ENCODE measurements at regions not wholly inside any gene's neighbourhood (a gene's known extent, or its start where the extent isn't known, plus 50 kb on each side); places are given as distances from the start of the nearest gene placed in this dataset.

- TF ChIP-seq CTCF (IDR thresholded peaks at IDR 0.05) (no peak), ZFX (IDR thresholded peaks at IDR 0.05; ENCODE audit: borderline replicate concordance) (no peak)
Observed at GRCh38 chr14:48140804-48141203, 465.4 kb upstream of the MDGA2 start.

Measured in 22Rv1 (cell line).